ENCODE measurements at regions not wholly inside any gene's neighbourhood (a gene's known extent, or its start where the extent isn't known, plus 50 kb on each side); places are given as distances from the start of the nearest gene placed in this dataset.

DNA sequence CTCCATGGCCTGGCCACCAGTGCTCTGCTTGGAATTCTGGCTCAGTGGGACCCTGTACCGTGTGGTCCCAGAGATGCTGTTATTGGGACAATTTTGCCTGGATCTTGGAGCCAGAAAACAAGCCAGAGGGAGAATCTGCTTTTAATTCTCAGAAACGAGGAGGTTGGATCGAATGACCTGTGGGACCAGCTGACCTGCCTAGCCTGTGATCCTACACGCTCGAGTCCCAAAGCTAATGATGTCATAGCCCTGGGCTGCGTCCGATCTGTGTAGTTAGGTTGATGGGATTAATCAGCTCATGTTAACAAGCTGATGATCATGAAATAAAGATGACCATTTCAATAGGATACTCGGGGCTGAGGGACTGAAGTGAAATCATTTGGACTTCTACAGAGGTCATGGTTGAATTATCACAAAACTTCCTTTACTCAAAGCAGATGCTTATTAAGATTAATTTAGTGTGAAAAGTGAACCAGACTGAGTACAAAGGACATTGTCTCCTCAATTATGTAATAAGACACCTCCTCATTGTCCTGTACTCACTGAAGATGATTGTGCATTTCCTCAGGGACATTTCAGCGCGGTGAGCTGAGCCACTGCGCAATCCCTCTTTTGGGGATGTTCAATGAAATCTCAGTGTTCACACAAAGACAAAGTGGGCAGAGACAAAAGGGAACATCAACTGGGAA is 51.9 kb upstream of the STX18 start:
- Histone ChIP-seq H3K4me2 (ENCODE audit: low read length) (no peak overlapping the region), H3K36me3 (ENCODE audit: control insufficient read depth in 1 of 2, insufficient read depth in 2 of 2, low read length in 2 of 2) (peaks cover 0 to 2% of the 10 kb centered on the region in 2 experiments), H4K8ac (ENCODE audit: low read depth, low read length) (no peak overlapping the region), H3K18ac (ENCODE audit: low read length) (no peak overlapping the region), H3K9ac (ENCODE audit: low read length) (no peak overlapping the region), H2BK5ac (ENCODE audit: low read depth, low read length, poor library complexity) (no peak overlapping the region), H2AK5ac (ENCODE audit: low read length) (no peak overlapping the region), H3K4ac (ENCODE audit: low read depth, low read length) (no peak overlapping the region), H3K4me3 (ENCODE audit: low read depth, low read length) (no peak overlapping the region), H3K79me1 (ENCODE audit: low read length) (no peaks in the 10 kb centered on the region), H2AFZ (ENCODE audit: insufficient read depth, low read length, poor library complexity) (no peak overlapping the region), H3K79me2 (ENCODE audit: control insufficient read depth, insufficient read depth, low read length, poor library complexity) (no peaks in the 10 kb centered on the region), H3K9me3 (ENCODE audit: insufficient read depth, low read depth, low read length) (peaks cover 6% of the 10 kb centered on the region), H4K91ac (ENCODE audit: low read depth, low read length) (no peak overlapping the region), H3K14ac (ENCODE audit: low read length) (no peak overlapping the region), H3K27ac (ENCODE audit: low read depth, low read length) (no peak overlapping the region), H3K23ac (ENCODE audit: low read length) (no peak overlapping the region), H3K27me3 (ENCODE audit: insufficient read depth, low read length) (no peaks in the 10 kb centered on the region), H3K4me1 (ENCODE audit: control insufficient read depth in 1 of 2, insufficient read depth in 2 of 2, low read length in 2 of 2) (no peaks in the 10 kb centered on the region), H2BK12ac (ENCODE audit: low read length) (no peak overlapping the region), H2BK120ac (ENCODE audit: insufficient read depth, low read length, poor library complexity) (no peak overlapping the region), H4K12ac (ENCODE audit: low read depth, low read length) (no peak overlapping the region)
- no peak for DNase-seq
- WGBS (ENCODE audit: extremely low coverage, insufficient coverage, insufficient read length): no CpG with 5 or more reads among the region's 11 CpGs

DNA sequence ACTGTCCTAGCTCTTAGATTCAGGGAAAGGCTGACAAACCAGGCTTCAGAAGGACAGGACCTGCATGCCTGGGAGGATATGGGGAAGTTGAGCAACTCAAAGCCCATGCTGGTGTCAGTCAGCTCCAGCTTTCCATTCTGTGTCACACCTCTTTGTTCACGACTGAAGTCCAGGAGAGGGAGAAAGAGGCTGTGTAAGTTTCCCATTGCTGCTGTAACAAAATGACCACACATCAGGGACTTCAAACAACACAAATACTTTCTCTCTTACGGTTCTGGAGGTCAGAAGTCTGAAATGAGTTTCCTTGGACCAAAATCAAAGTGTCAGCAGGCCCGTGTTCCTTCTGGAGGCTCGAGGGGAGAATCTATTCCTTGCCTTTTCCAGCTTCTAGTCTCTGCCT is 50.6 kb upstream of the STX18 start:
- H3K4me3 ChIP-seq (ENCODE audit: low read depth, low read length): no peak overlapping the region
- DNase-seq: peak; percentile 30 to 55
- no CpG with 5 or more reads among the region's 4 CpGs for WGBS (ENCODE audit: extremely low coverage, insufficient coverage, insufficient read length)
- H3K18ac ChIP-seq (ENCODE audit: low read length): no peak overlapping the region
- H2BK5ac ChIP-seq (ENCODE audit: low read depth, low read length, poor library complexity): no peak overlapping the region
- H3K4ac ChIP-seq (ENCODE audit: low read depth, low read length): no peak overlapping the region
- no peak overlapping the region for H3K27ac ChIP-seq (ENCODE audit: low read depth, low read length)
- no peak overlapping the region for H3K4me2 ChIP-seq (ENCODE audit: low read length)
- no peaks in the 10 kb centered on the region for H3K27me3 ChIP-seq (ENCODE audit: insufficient read depth, low read length)
- H3K9me3 ChIP-seq (ENCODE audit: insufficient read depth, low read depth, low read length): peaks cover 6% of the 10 kb centered on the region
- no peaks in the 10 kb centered on the region for H3K4me1 ChIP-seq (ENCODE audit: control insufficient read depth in 1 of 2, insufficient read depth in 2 of 2, low read length in 2 of 2)
- H2AFZ ChIP-seq (ENCODE audit: insufficient read depth, low read length, poor library complexity): no peak overlapping the region
- H3K14ac ChIP-seq (ENCODE audit: low read length): no peak overlapping the region
- peaks cover 0 to 2% of the 10 kb centered on the region in 2 experiments for H3K36me3 ChIP-seq (ENCODE audit: control insufficient read depth in 1 of 2, insufficient read depth in 2 of 2, low read length in 2 of 2)
- H3K23ac ChIP-seq (ENCODE audit: low read length): no peak overlapping the region
- H3K79me2 ChIP-seq (ENCODE audit: control insufficient read depth, insufficient read depth, low read length, poor library complexity): no peaks in the 10 kb centered on the region
- no peak overlapping the region for H4K91ac ChIP-seq (ENCODE audit: low read depth, low read length)
- no peak overlapping the region for H2AK5ac ChIP-seq (ENCODE audit: low read length)
- no peak overlapping the region for H4K12ac ChIP-seq (ENCODE audit: low read depth, low read length)
- H3K9ac ChIP-seq (ENCODE audit: low read length): no peak overlapping the region
- H4K8ac ChIP-seq (ENCODE audit: low read depth, low read length): no peak overlapping the region
- H2BK120ac ChIP-seq (ENCODE audit: insufficient read depth, low read length, poor library complexity): no peak overlapping the region
- H2BK12ac ChIP-seq (ENCODE audit: low read length): no peak overlapping the region
- no peaks in the 10 kb centered on the region for H3K79me1 ChIP-seq (ENCODE audit: low read length)

All from trophoblast cell (in vitro differentiated cells and primary cell).